ENCODE measurements at regions not wholly inside any gene's neighbourhood (a gene's known extent, or its start where the extent isn't known, plus 50 kb on each side); places are given as distances from the start of the nearest gene placed in this dataset.

DNA sequence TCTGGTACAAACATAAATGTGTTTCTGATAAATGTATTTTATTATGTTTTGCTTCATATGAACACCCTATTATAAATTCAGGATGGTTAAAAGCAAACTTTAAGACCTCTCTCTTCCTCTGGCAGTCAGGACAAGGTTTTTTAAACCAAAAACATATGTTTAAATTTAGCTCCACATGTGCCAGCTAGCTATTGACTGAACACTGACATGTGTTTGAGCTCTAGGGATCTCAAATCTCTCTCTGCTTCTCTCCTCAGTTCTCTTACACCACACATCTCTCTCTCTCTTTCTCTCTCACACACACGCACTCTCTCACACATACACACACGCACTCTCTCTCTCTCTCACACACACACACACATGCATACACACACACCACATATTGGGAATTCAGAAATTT, 150.1 kb upstream of the RFX3 start:
- Mint-ChIP-seq H3K9me3 (no peaks in the 10 kb centered on the region), H3K4me1 (ENCODE audit: low read depth) (peaks cover 6% of the 10 kb centered on the region), H3K27me3 (ENCODE audit: low read depth) (no peaks in the 10 kb centered on the region), H3K27ac (no peak overlapping the region), H3K36me3 (ENCODE audit: low read depth) (peaks cover 9% of the 10 kb centered on the region), H3K4me3 (ENCODE audit: low read depth) (no peak overlapping the region)
- DNase-seq (ENCODE audit: low spot score) = no peak
- intact Hi-C loops (cut with micrococcal nuclease) = no loop called here

DNA sequence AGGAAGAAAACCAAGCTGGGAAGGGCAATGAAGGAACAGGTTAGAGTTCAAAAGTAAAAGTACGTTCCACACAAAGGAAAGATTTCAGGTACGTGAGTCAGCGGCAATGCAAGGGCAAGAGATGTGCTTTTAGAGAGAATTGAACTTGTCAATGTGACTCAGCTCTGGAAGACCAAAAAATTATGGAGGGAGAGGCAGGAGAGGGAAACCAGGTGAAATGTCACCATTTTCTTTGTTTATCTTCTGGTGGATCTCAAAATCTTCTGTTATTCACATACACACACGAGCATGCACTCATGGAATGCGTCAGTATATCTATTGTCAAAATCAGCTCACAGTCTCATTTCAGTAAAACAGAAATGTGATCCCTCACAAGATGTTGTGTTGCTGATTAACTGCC, 148.8 kb upstream of the RFX3 start:
- no peaks in the 10 kb centered on the region for H3K9me3 Mint-ChIP-seq
- H3K36me3 Mint-ChIP-seq (ENCODE audit: low read depth) = peaks cover 9% of the 10 kb centered on the region
- intact Hi-C loops (cut with micrococcal nuclease) = no loop called here
- H3K4me3 Mint-ChIP-seq (ENCODE audit: low read depth) = no peak overlapping the region
- no peak overlapping the region for H3K27ac Mint-ChIP-seq
- no peak for DNase-seq (ENCODE audit: low spot score)
- no peaks in the 10 kb centered on the region for H3K27me3 Mint-ChIP-seq (ENCODE audit: low read depth)
- H3K4me1 Mint-ChIP-seq (ENCODE audit: low read depth) = peaks cover 6% of the 10 kb centered on the region

DNA sequence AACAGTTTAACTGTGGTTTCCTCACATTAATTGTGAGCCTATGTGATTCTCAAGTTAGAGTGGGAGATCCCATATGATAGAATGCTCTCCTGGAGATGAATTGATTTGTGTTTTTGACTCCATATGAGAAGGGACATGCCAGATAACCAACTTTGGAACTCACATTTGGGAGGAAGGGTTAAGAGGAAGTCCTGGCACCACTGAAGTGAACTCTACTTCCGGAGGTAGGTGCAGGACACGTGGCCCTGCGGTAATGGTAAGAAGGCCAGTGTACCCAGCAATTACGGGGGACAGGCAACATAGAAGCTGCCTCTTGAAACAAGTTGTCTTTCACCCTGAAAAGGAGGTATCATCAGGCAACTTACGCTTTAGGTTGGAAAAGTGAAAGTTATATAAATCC, 146.6 kb upstream of the RFX3 start:
- Mint-ChIP-seq H3K36me3 (ENCODE audit: low read depth) (peaks cover 9% of the 10 kb centered on the region), H3K27me3 (ENCODE audit: low read depth) (no peaks in the 10 kb centered on the region)
- intact Hi-C loops (cut with micrococcal nuclease) = no loop called here

DNA sequence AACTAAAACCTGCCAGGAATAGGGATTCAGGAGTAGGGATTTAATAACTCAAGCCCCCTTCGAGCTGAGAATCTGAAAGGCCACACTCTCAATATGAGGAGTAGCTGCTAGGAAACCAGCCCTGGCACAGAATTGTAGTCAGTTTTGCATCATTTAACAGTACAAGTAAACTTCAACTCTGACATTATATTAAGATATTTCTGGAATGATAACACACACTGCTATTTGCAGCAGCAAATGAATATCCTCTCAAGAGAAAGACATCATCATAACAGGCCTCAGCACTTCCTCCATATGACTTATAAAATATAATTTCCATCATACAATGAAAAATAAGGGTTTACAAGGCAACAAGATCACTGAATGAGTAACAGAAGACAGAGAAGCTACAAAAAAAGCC, 138.2 kb upstream of the RFX3 start:
- no peaks in the 10 kb centered on the region for H3K27me3 Mint-ChIP-seq (ENCODE audit: low read depth)
- no peaks in the 10 kb centered on the region for H3K4me1 Mint-ChIP-seq (ENCODE audit: low read depth)
- H3K27ac Mint-ChIP-seq = no peak overlapping the region
- no peak overlapping the region for H3K4me3 Mint-ChIP-seq (ENCODE audit: low read depth)
- H3K36me3 Mint-ChIP-seq (ENCODE audit: low read depth) = no peaks in the 10 kb centered on the region
- intact Hi-C loops (cut with micrococcal nuclease) = no loop called here
- no peak for DNase-seq (ENCODE audit: low spot score)
- no peaks in the 10 kb centered on the region for H3K9me3 Mint-ChIP-seq

More for the DNA sequence above, 146.6 kb upstream of the RFX3 start:
- peaks cover 6% of the 10 kb centered on the region for H3K4me1 Mint-ChIP-seq (ENCODE audit: low read depth)
- no peak for DNase-seq (ENCODE audit: low spot score)
- no peak overlapping the region for H3K27ac Mint-ChIP-seq
- no peaks in the 10 kb centered on the region for H3K9me3 Mint-ChIP-seq
- no peak overlapping the region for H3K4me3 Mint-ChIP-seq (ENCODE audit: low read depth)

DNA sequence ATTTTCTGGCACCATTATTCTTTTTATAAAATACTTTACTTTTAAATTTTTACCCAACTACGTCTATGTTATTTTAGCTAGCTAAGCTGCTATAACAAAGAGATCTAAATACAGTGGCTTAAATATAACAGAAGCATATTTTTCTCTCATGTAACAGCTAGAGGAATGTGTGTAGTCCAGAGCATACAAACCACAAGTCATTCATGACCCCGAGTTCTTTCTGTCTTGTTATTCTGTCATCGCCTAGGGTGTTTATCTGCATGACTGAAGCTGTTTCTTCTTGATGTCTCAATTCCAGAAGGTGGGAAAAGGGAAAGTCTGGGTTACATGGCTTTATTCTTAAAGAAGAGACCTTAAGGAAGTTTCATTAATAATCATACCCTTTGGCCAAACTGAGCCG, 136.9 kb upstream of the RFX3 start:
- H3K9me3 Mint-ChIP-seq = no peaks in the 10 kb centered on the region
- H3K4me1 Mint-ChIP-seq (ENCODE audit: low read depth) = no peaks in the 10 kb centered on the region
- no peaks in the 10 kb centered on the region for H3K27me3 Mint-ChIP-seq (ENCODE audit: low read depth)
- no peaks in the 10 kb centered on the region for H3K36me3 Mint-ChIP-seq (ENCODE audit: low read depth)
- intact Hi-C loops (cut with micrococcal nuclease) = no loop called here
- H3K27ac Mint-ChIP-seq = no peak overlapping the region
- no peak for DNase-seq (ENCODE audit: low spot score)
- no peak overlapping the region for H3K4me3 Mint-ChIP-seq (ENCODE audit: low read depth)

DNA sequence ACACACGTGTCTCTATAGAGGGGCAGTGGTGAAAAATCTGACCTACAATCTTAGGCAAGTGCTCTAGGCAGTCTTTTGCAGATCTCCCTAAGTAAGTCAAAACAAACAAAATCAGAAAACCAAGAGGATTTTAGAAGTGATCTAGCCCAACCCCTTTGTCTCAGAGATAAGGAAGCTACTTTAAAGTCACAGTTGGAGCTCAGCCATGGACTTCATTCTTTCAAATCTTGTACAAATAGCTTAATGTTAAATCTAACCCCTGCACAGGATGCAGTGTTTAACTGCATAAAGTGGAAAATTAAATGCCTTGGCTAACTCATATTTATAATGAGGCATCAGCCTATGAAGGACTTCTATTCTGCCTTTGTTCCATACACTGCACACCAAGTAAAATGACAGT, 135.1 kb upstream of the RFX3 start:
- DNase-seq (ENCODE audit: low spot score) = no peak
- no peaks in the 10 kb centered on the region for H3K27me3 Mint-ChIP-seq (ENCODE audit: low read depth)
- no peak overlapping the region for H3K4me3 Mint-ChIP-seq (ENCODE audit: low read depth)
- H3K9me3 Mint-ChIP-seq = no peaks in the 10 kb centered on the region
- intact Hi-C loops (cut with micrococcal nuclease) = no loop called here
- H3K27ac Mint-ChIP-seq = no peak overlapping the region
- no peaks in the 10 kb centered on the region for H3K4me1 Mint-ChIP-seq (ENCODE audit: low read depth)
- no peaks in the 10 kb centered on the region for H3K36me3 Mint-ChIP-seq (ENCODE audit: low read depth)

DNA sequence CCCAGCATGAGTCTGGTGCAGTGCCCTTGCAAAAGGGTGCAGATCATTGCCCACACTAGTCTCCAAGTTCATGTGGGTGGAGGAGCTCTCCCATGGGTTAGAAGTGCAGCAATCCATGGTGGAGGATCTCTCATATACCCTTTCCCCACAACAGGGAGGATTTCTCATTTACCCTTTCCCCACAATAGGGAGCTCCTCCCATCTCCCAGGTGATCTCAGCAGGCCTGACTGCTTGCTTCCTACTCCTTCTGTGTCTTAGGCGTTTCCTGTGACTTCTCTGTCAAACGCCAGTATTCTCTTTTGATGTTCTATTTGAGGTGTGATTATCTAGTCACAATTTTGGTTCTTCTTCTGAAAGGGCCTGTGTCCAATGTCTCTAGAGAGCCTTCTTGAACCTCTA, 133.8 kb upstream of the RFX3 start:
- Mint-ChIP-seq H3K4me3 (ENCODE audit: low read depth) (no peak overlapping the region), H3K27ac (no peak overlapping the region), H3K4me1 (ENCODE audit: low read depth) (no peaks in the 10 kb centered on the region), H3K27me3 (ENCODE audit: low read depth) (no peaks in the 10 kb centered on the region), H3K36me3 (ENCODE audit: low read depth) (no peaks in the 10 kb centered on the region), H3K9me3 (no peaks in the 10 kb centered on the region)
- DNase-seq (ENCODE audit: low spot score) = no peak
- intact Hi-C loops (cut with micrococcal nuclease) = no loop called here

DNA sequence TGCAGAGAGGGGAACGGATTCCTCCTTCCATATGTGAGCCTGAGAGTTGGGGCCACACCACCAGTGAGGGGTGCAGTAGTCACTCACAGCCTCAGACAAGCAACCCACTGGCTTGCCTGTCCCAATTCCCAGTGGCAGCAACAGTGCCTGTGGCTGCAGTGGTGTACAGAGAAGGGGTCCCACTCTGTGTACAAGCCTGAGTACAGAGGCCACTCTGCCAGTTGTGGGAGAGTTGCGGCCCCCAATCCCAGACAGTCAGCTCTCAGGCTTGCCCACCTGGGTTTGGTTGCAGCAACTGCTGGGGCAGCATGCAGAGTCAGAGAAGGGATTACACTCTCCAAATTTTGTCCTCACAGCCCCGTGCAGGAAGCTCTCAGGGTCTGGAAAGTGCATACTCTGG, 133.2 kb upstream of the RFX3 start:
- Mint-ChIP-seq H3K4me3 (ENCODE audit: low read depth) (no peak overlapping the region), H3K36me3 (ENCODE audit: low read depth) (no peaks in the 10 kb centered on the region), H3K27me3 (ENCODE audit: low read depth) (no peaks in the 10 kb centered on the region), H3K27ac (no peak overlapping the region), H3K9me3 (no peaks in the 10 kb centered on the region), H3K4me1 (ENCODE audit: low read depth) (no peaks in the 10 kb centered on the region)
- DNase-seq (ENCODE audit: low spot score) = no peak
- intact Hi-C loops (cut with micrococcal nuclease) = no loop called here

DNA sequence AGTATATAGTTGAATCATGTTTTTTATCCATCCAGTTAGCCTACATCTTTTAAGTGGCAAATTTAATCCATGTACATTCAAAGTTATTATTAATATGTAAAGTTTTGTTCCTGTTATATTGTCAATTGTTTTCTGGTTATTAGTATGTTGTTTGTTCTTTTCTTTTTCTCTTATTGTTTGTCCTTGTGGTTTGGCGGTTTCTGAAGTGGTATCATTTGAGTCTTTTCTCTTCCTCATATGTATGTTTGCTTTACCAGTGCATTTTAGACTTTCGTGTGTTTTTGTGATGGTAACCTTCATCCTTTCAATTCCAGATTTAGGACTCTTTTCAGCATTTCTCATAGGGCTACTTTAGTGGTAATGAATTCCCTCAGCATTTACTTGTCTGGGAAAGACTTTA, 130.4 kb upstream of the RFX3 start:
- Mint-ChIP-seq H3K4me1 (ENCODE audit: low read depth) (no peaks in the 10 kb centered on the region), H3K27me3 (ENCODE audit: low read depth) (no peaks in the 10 kb centered on the region)

DNA sequence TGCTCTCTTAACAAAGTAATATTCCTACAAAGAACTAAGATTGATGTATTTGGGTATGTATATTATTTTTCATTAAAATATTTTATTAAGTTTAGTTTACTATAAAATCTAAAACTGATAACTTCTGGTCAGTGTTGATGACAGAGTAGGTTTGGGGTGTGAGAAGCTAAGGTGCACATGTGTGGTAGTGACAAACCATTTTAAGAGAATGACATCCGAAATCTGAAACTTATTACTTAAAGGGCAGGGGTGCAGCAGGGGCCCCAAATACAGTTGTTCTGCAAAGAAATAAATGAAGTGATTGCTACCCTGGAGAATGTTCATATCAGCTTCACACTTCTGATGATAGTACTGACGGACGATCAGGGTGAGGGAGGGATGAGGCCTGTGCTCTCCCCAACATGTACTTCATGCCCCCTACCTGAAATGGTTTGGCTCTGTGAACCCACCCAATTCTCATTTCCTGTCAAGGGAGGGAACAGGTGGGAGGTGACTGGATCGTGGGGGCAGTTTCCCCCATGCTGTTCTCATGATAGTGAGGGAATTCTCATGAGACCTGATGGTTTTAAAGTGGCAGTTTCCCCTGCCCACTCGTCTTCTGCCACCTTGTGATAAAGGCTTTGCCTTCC, 125.3 kb upstream of the RFX3 start:
- Mint-ChIP-seq H3K27me3 (ENCODE audit: low read depth) (no peaks in the 10 kb centered on the region), H3K4me3 (ENCODE audit: low read depth) (no peak overlapping the region), H3K9me3 (no peaks in the 10 kb centered on the region), H3K4me1 (ENCODE audit: low read depth) (no peaks in the 10 kb centered on the region), H3K27ac (no peak overlapping the region), H3K36me3 (ENCODE audit: low read depth) (no peaks in the 10 kb centered on the region)
- DNase-seq (ENCODE audit: low spot score) = no peak
- intact Hi-C loops (cut with micrococcal nuclease) = no loop called here

More for the DNA sequence above, 130.4 kb upstream of the RFX3 start:
- no peaks in the 10 kb centered on the region for H3K36me3 Mint-ChIP-seq (ENCODE audit: low read depth)
- intact Hi-C loops (cut with micrococcal nuclease) = no loop called here
- no peak overlapping the region for H3K27ac Mint-ChIP-seq
- H3K4me3 Mint-ChIP-seq (ENCODE audit: low read depth) = no peak overlapping the region
- no peak for DNase-seq (ENCODE audit: low spot score)
- H3K9me3 Mint-ChIP-seq = no peaks in the 10 kb centered on the region

DNA sequence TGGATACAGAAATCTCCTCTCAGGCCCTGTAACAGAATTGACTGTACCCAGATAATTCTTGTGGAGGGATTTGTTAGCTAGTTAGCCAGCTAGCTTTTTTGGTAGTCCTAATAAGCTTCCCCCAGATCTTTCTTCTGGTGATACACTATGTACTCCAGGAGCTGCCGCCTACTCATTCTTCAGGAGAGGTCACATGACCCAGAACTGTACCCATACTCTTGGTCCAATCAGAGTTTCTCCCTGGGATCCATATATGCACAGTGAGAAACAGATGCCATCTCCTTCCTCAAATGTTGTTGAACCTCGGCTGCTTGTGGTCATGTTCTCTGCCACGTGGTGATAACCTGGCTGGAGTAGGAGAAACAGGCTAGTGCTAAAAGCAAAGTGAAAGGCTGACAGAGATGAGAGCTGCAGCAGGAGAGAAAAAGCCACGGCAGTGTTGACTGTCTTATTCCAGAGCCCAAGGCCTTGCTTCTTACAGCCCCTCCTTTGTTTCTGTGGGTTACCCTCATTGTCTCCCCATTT, 123.0 kb upstream of the RFX3 start:
- no peaks in the 10 kb centered on the region for H3K4me1 Mint-ChIP-seq (ENCODE audit: low read depth)
- intact Hi-C loops (cut with micrococcal nuclease) = no loop called here
- DNase-seq (ENCODE audit: low spot score) = no peak
- H3K36me3 Mint-ChIP-seq (ENCODE audit: low read depth) = no peaks in the 10 kb centered on the region
- no peaks in the 10 kb centered on the region for H3K27me3 Mint-ChIP-seq (ENCODE audit: low read depth)
- H3K27ac Mint-ChIP-seq = no peak overlapping the region
- no peak overlapping the region for H3K4me3 Mint-ChIP-seq (ENCODE audit: low read depth)
- no peaks in the 10 kb centered on the region for H3K9me3 Mint-ChIP-seq

DNA sequence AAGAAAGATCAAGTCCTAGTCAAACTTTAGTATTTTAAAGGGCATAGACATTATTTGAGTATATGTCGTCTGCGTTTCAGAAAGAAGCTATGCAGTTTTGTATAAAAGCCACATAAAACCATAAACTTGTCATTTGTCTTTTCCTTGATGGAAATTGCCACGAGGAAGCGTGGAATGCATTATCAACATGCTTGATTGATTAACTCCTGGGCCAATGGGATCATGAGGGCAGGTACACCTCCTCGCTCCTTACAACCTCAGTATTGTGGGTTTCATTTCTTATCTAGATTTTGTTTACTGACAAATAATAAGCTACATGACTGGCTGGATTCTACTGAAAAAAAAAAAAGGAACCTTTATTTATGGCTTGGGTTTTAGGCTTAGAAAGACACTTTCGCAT, 122.5 kb upstream of the RFX3 start:
- Mint-ChIP-seq H3K36me3 (ENCODE audit: low read depth) (no peaks in the 10 kb centered on the region), H3K27me3 (ENCODE audit: low read depth) (no peaks in the 10 kb centered on the region), H3K9me3 (no peaks in the 10 kb centered on the region), H3K27ac (no peak overlapping the region), H3K4me3 (ENCODE audit: low read depth) (no peak overlapping the region), H3K4me1 (ENCODE audit: low read depth) (no peaks in the 10 kb centered on the region)
- DNase-seq (ENCODE audit: low spot score) = no peak
- intact Hi-C loops (cut with micrococcal nuclease) = no loop called here

DNA sequence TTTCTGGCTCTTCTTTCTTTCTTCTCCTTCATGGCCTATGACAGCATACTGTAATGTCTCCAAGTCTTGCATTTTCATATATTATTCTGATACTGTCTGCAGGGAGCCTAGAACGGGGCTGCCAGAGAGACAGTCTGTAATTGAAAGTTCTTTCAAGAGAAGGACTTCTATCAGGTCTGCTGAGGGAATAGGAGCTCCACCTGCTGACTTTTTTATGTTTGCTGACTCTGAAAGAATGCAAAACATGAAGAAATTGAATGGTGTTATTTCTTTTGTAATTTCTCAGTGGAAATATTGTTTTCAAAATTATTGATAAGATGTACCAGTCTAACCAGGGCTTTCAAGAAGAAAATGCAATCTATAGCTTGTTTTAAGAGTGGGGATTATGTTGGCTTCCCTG, 121.9 kb upstream of the RFX3 start:
- H3K4me3 Mint-ChIP-seq (ENCODE audit: low read depth) = no peak overlapping the region
- intact Hi-C loops (cut with micrococcal nuclease) = no loop called here
- H3K4me1 Mint-ChIP-seq (ENCODE audit: low read depth) = no peaks in the 10 kb centered on the region
- no peaks in the 10 kb centered on the region for H3K27me3 Mint-ChIP-seq (ENCODE audit: low read depth)
- no peaks in the 10 kb centered on the region for H3K36me3 Mint-ChIP-seq (ENCODE audit: low read depth)
- H3K9me3 Mint-ChIP-seq = no peaks in the 10 kb centered on the region
- no peak overlapping the region for H3K27ac Mint-ChIP-seq
- no peak for DNase-seq (ENCODE audit: low spot score)

DNA sequence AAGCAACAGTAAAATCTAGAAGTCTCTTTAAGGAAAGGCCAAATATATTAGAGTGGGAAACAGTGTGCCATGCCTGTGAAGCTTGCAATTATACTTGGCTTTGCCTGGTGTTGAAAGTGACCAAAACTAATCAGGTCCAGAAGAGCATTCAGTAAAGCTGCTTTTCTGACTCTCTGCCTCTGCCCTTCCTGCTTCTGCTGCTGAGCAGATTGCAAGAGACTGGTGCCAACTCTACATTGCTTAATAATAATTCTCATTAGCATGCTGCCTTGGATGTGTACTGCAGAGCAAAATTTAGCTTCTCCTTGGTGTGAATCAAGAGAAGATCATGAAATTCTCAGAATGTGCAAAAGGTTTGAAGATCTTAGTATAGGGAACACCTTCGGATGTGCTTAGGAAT, 120.4 kb upstream of the RFX3 start:
- Mint-ChIP-seq H3K4me3 (ENCODE audit: low read depth) (no peak overlapping the region), H3K36me3 (ENCODE audit: low read depth) (no peaks in the 10 kb centered on the region), H3K4me1 (ENCODE audit: low read depth) (no peaks in the 10 kb centered on the region), H3K27me3 (ENCODE audit: low read depth) (no peaks in the 10 kb centered on the region), H3K27ac (no peak overlapping the region), H3K9me3 (no peaks in the 10 kb centered on the region)
- intact Hi-C loops (cut with micrococcal nuclease) = no loop called here
- DNase-seq (ENCODE audit: low spot score) = no peak

Data from activated T-helper 2 cell treated with anti-CD3 and anti-CD28 coated beads, Interferon-gamma antibody, Interleukin-2, Interleukin-4, amounts not matched to agents 10 μg/mL and 5 μg/mL and 100 μg/mL, durations not matched to agents 14 hours and 24 hours and 36 hours (primary cell).